NCI-H510A (cell line): ENCODE measurements at regions not wholly inside any gene's neighbourhood (a gene's known extent, or its start where the extent isn't known, plus 50 kb on each side); places are given as distances from the start of the nearest gene placed in this dataset.
"Not testable (repeated sequence)": the region's sequence is repeated elsewhere in the genome, so short reads cannot be mapped to it uniquely, and the experiment has no call there.

ENCODE experiments used
- DNase-seq: peaks from one replicate; lab custom pipeline; 2025; lab: John Stamatoyannopoulos, UW

DNA sequence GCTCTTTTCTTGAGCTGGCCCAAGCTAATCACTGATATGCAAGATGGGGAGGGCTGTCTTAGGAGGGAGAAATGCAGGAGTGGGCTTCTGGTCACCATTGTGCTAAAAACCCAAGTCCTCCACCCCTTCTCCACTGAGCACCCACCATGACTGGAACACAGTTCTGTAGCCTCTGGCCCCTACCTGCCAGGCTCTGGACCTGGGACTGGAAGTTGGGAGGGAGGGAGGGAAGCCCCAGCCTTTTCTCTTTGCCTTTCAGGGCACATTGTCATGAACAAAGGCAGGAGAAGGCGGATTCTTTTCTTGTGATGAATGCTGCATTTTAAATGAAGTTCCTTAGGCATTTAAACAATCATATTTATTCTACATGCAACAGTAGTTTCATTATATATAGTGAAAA is 559.1 kb upstream of the TRPC7 start:
- DNase-seq, result no peak

DNA sequence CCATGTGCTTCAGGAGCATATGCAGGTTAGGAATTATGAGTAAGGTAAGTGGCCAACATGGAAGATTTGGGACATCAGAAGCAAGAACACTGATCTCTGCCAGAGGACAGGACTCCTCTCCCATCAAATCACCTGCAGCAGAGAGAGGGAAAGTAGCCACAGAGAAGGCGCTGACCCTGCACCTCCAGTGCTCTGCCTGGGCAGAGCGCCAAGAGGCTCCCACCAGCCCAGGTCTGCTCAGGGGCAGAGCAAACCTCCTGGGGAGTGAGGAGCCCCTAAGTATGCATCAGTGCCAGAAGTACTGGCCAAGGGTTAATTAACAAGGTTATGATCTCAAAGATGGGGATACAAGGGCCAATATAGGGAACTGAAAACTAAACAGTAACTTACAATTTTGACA is 545.3 kb upstream of the TRPC7 start:
- no peak for DNase-seq

DNA sequence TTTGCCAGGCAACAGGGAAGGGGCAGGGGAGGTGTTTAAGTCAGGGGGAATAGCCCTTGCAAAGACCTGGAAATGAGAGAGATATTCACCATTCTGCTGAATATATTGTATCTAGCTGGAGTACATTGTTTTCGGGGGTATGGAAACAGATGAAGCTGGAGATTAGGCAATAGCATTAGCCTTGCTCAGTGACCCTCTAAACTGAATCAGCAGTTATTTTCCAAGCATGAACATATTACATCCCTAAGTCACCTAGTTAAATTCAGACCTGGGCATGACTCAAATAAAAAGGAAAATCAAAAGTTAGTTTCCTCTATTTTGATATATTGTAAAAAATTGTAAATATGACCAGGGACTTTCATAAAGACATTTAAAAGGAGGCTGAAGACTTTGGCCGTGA is 544.6 kb upstream of the TRPC7 start:
- no peak for DNase-seq

GRCh38 chr5:136907371-136907770 is 542.0 kb upstream of the TRPC7 start:
- no peak for DNase-seq

- DNase-seq, result no peak
Measured at GRCh38 chr5:136906545-136906944, 541.2 kb upstream of the TRPC7 start.

DNA sequence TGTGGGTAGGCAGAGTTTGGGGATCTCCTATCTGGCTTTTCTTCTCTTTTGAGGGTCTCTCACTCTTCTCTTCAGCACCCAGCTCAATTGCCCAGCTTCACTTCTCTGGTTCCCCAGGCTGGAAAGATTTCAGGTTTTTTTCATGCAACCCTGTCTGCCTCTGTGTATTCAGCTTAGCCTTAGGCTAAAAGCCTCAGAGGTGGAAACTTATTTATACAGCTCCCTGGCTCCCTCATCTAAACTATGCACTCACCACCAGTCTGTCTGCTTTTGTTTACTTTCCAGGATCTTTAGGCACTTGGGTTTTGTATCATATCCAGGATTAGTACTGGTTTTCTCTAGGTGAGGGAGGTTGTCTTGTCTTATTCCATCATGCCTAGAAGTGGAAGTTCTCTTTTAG is 540.2 kb upstream of the TRPC7 start:
- no peak for DNase-seq

GRCh38 chr5:136894070-136894469 is 528.7 kb upstream of the TRPC7 start:
- no peak for DNase-seq

GRCh38 chr5:136892000-136892399 is 526.7 kb upstream of the TRPC7 start:
- no peak for DNase-seq

DNA sequence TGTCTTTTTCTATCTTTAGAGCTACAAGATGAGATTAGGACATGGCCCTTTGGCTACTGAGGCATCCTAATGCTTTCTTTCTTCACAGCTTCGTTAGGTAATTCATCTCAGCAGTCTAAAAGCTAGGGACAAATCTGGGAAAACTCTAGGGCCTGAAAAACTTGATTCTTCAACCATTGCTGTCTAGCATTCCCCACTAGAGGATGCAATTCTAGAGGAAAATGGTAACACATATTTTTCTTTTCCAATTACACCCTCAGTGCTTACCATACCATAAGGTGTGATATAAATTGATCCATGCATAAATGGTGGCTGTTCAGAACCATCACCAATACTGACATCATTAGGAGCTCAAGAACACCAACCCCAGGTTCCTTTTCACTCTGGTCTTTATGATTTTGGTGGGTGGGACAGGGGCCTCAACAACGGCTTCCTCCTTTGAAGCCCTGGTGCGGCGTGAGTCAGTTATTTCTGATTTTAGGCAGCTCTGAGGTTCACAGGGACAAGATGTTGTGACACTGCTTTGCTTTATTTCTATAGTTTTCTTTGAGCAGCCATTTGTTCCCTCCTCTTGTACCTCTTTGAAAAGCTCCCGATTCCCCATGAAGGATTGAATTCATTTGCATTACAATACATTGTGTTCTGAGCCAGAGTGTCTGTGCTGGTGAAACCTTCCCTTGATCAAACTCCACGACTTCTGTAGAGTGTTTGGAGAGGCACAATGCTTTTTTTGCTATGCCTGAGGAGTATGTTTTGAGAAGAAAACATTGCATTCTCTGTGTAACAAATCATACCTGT is 526.0 kb upstream of the TRPC7 start:
- DNase-seq, result no peak

DNA sequence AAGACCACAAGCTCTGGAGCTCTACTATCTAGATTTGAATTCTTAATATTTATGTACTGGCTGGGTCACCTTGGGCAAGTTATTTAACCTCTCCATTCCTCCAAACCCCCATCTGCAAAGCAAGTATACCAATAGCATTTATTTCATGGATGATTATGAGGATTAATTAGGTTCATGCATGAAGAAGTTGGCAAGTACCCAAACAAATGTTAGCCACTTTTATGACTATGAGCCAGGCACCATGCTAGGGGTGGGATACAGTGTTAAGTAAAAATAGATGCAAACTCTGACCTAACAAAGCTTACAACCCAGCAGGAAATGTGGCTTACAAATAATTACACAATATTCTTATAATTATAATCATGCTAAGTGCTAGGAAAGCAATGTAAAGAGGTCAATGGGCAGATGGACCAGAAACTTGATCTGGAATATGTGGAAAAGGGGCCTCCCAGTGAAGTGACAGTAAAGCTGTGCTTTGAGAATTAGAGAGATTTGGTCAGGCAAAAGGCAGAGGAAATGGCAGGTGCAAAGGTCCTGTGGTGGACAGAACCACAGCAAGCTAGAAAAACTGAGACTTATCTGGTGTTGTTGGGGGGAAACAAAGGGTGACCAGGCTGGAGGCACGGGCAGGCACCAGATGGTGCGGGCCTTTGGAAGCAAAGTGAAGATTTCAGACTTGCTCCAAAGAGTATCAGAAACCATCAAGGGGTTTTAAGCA is 525.2 kb upstream of the TRPC7 start:
- DNase-seq, result no peak

- DNase-seq, result no peak
Measured at GRCh38 chr5:136886608-136887007, 521.3 kb upstream of the TRPC7 start.

DNA sequence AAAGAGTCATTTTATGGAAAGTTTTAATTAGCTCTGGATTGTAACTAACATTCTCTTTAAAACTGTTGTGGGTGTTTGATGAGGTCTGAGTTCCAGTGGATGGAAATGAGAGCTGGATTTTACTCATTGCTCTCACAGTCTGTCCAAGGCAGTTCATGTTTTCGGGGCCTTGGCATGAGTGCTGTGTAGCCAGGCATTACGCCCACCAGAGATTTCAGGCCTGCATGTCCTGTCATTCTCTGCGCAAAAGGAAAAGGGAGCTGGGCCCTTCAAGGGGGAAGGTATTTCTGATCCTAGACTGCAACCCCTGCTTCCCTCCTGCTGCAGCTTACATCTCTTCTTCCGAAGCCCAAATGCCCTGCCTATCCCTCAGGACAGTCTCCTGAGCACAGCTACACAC is 499.6 kb upstream of the TRPC7 start:
- DNase-seq, result no peak

- DNase-seq, result no peak
Measured at GRCh38 chr5:136856648-136857047, 491.3 kb upstream of the TRPC7 start.

GRCh38 chr5:136853971-136854370 is 488.6 kb upstream of the TRPC7 start:
- DNase-seq, result no peak

DNA sequence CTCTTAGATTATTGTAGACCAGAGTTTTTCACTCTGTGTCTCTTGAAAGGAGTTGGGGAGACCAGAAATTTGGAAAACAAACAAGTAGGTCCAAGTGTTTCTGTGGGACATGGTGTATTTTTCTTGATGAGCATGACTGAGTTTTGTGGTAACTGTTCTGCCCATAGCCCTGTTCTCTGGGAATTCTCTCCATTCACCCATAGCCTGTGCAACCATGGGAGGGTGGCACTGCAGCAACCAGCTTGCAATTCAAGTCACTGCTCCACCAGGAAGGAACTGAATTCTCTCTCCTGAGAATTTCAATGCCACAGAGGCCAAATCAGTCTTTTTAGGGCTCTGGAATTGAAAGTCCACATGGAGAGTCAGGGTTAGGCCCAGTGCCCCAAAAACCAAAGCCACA is 475.3 kb upstream of the TRPC7 start:
- DNase-seq, result no peak

DNA sequence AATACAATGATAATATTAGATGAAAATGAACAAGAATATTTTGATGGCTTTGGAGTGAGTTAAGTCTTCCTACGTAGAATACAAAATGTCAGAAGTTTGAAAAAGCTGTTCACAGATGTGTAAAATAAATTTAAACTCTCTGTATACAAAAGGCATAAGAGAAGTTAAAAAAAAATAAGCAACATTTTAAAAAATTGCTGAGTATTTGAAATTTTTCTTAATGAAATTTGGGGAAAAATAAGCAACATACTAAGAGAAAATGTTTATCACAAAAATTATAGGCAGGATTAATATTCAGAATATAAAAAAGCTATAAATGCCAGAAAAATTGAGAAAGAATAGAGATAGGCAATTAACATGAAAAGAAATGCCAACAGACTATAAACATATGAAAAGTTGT is 470.7 kb upstream of the TRPC7 start:
- no peak for DNase-seq

- no peak for DNase-seq
Measured at GRCh38 chr5:136820848-136821247, 455.5 kb upstream of the TRPC7 start.

GRCh38 chr5:136819526-136820302 is 454.4 kb upstream of the TRPC7 start:
- DNase-seq, result no peak

DNA sequence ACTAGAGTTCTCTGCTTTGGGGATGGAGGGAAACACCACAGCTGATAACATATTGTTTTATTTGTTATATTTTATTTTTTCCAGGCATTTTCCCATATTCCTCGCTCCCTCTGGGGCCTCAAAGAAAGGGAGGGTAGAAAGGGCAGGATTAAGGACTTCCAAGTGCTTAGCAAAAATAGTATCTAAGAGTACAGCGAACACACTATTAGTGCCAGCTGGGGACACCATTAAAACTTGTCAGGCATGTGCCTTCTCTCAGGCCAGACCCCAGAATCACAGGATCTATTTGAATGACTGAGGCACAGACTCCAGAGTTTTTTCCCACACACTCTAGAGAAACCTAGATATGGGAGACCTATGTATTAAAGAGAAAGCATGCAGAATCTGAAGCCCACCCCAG is 451.0 kb upstream of the TRPC7 start:
- DNase-seq, result no peak

DNA sequence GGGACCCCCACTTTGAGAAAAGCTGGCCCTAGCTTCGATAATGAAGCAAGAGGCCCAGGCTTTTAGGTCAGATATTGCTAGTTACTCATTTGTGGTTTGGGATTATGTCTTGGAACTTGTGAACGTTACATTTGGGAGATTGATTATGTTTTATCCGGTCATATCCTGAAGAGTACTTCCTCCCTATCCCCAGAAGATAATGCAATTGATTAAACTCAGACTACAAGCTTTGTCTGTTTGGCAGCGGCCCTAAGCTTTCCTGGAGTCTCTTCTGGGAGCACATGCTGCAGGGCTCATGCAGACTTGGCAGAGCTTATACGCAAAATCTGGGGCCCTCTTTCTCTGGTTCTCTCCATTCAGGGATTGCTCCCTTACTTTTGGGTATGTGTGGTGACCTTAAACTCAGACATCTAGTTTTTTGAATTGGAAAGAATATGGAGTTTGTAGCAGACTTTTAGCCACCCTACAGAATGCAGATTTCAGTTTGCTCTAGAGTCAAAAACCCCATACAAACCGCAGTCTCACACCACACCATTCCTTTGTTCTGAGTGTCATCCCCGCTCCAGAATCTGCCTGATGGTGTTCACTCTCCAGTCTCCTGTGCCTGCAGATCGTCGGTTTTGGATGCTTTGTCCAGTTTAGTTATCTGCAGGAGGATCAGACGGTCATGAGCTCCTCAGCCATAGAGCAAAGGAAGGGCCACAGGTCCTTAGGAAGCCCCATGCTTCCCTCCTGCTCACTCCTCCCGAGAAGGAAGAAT is 449.5 kb upstream of the TRPC7 start:
- no peak for DNase-seq

DNA sequence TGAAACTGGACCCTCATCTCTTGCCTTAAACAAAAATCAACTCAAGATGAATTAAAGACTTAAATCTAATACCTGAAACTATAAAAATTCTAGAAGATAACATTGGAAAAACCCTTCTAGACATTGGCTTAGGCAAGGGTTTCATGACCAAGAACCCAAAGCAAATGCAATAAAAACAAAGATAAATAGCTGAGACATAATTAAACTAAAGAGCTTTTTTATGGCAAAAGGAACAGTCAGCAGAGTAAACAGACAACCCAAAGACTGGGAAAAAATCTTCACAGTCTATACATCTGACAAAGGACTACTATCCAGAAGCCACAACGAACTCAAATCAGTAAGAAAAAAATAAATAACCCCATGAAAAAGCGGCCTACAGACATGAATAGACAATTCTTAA is 446.9 kb upstream of the TRPC7 start:
- DNase-seq, result not testable (repeated sequence)

DNA sequence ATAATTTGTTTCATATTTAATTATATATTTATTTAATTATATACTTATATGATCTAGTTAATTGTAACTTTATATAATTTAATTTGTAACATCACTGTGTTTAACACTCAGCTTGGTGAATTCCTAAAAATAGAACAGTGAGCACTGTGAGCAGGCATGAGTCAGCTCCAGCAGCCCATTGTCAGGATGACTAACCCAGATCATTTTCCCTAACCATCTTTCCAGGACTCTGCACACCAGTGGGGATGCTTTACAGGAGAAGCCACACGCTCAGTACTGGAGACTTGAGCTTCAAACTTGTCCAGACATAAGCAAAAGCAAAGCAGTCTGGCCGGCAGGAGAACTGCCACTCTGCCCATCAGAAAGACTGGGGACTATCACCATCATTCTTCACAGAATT is 446.2 kb upstream of the TRPC7 start:
- no peak for DNase-seq
